ENCODE measurements at regions not wholly inside any gene's neighbourhood (a gene's known extent, or its start where the extent isn't known, plus 50 kb on each side); places are given as distances from the start of the nearest gene placed in this dataset.

DNA sequence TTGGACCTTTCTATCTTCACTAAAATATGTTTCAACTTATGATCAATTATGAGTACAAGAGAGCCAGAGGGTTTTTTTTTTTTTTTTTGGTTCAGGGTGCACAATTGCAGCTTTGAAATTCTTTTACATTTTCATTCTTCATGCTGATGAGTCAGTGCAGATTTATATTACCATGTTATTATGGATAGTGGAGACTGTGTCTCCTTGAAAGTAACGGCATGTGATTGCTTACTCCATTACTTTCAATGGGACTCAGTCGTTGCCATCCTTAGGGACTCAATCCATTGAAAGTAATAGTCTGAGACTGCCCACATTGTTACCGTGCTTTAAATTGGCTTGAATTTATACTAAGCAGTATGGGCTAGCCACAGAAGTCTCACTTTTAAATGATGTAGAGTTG lies 286.5 kb upstream of the FANCL start:
- Mint-ChIP-seq H3K27ac (no peak overlapping the region), H3K36me3 (no peaks in the 10 kb centered on the region), H3K9me3 (no peaks in the 10 kb centered on the region), H3K4me1 (no peaks in the 10 kb centered on the region), H3K27me3 (ENCODE audit: low read depth in 3 of 3) (peaks cover 0 to 1% (median 0%) of the 10 kb centered on the region in 3 donors), H3K4me3 (no peak overlapping the region)
- DNase-seq = no peak

DNA sequence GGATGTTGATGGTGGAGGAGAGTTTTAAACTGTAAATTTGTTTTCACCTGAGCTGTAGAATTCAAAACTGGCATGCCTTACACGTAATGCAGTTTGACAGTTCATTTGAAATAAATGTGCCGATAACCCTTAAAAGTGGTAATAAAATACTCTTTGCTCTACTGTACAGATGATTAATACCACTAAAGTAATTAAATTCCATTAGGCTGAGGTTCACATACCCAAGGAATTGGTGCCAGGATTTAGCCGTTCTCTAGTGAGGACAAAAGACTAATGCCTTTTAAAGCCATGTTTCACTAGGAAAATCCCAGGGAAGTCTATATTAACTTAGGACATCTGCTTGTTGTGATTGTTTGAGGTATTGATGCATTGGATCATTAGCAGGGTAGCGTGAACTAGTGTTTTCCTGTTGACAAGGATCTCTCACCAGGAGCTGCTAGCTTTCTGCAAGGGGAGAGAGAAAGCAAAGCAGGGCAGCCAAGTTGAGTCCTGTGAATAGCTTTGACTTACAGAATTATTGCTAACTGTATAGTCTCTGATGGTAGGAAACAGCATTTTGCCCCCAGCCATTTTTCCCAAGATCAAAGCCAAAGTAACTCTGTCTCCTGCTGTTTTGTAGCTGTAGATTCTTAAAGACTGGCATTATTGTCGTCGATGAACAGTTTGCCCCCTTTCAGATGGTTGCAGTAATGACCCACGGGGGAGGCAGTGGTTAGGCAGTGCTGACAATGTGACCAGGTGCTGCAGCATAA lies 280.9 kb upstream of the FANCL start:
- DNase-seq = no peak
- H3K36me3 Mint-ChIP-seq = no peaks in the 10 kb centered on the region
- no peaks in the 10 kb centered on the region for H3K9me3 Mint-ChIP-seq
- H3K4me3 Mint-ChIP-seq = no peak overlapping the region
- no peak overlapping the region for H3K27ac Mint-ChIP-seq
- H3K4me1 Mint-ChIP-seq = no peaks in the 10 kb centered on the region
- H3K27me3 Mint-ChIP-seq (ENCODE audit: low read depth in 3 of 3) = peaks cover 0 to 2% (median 1%) of the 10 kb centered on the region in 3 donors

DNA sequence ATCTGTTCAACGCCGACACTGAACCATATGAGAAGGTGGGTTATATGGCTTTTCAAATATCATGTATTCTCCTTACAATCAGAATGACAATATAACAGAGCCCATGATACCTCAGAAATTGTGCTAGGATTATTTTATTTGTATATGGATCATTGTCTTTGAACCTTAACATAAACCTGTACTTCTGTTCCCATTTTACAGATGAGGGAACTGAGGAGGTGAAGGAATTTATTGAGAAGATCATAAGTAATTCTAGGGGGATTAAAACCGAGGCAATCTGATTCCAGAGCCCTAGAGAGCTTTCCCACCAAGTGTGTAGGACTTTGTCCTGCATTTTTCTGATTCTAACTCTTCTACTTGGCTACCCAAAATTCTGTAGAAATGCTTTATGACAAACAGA lies 279.8 kb upstream of the FANCL start:
- Mint-ChIP-seq H3K27ac (no peak overlapping the region), H3K36me3 (no peaks in the 10 kb centered on the region), H3K4me1 (no peaks in the 10 kb centered on the region), H3K27me3 (ENCODE audit: low read depth in 3 of 3) (peaks cover 0 to 2% (median under 1%) of the 10 kb centered on the region in 3 donors), H3K9me3 (no peaks in the 10 kb centered on the region), H3K4me3 (no peak overlapping the region)
- no peak for DNase-seq

DNA sequence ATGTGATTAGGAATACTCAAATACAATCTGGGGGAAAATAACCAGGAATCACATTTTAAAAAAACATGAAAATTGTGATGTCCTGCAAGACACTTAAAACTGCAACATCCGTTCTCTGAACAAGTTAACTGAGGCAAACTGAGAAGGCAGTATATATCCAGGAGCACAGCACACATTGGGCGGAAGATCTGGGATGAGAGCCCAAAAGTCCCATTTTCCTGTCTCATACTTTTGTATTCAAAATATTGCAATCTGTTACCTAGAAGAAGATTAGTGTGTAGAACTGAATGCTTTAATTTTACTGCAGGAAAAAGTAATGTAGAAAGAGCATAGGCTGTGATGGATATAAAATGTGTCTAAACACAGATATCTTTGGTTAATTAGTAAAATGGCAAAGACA lies 276.8 kb upstream of the FANCL start:
- Mint-ChIP-seq H3K27ac (no peak overlapping the region), H3K9me3 (no peaks in the 10 kb centered on the region), H3K27me3 (ENCODE audit: low read depth in 3 of 3) (peaks cover 0 to 2% (median 0%) of the 10 kb centered on the region in 3 donors), H3K4me1 (no peaks in the 10 kb centered on the region), H3K36me3 (no peaks in the 10 kb centered on the region), H3K4me3 (no peak overlapping the region)
- no peak for DNase-seq

DNA sequence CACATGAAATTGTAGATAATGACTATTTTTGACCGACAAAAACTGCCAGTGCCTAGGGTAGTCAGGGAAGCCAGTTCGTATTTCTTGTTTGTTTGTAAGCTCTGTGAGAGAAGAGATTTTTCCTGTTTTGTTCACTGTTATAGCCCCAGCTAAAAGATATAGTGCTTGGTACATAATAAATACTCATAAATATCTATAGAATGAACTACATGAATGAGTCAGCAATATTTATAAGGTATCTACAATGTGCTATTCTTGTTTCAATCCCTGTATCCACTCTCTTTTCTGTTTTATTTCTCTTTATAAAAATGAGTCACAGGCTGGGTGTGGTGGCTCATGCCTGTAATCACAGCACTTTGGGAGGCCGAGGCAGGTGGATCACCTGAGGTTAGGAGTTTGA lies 275.6 kb upstream of the FANCL start:
- Mint-ChIP-seq H3K4me3 (no peak overlapping the region), H3K4me1 (no peaks in the 10 kb centered on the region), H3K36me3 (no peaks in the 10 kb centered on the region), H3K27me3 (ENCODE audit: low read depth in 3 of 3) (peaks cover 0 to 2% (median 0%) of the 10 kb centered on the region in 3 donors), H3K9me3 (no peaks in the 10 kb centered on the region), H3K27ac (no peak overlapping the region)
- no peak for DNase-seq

DNA sequence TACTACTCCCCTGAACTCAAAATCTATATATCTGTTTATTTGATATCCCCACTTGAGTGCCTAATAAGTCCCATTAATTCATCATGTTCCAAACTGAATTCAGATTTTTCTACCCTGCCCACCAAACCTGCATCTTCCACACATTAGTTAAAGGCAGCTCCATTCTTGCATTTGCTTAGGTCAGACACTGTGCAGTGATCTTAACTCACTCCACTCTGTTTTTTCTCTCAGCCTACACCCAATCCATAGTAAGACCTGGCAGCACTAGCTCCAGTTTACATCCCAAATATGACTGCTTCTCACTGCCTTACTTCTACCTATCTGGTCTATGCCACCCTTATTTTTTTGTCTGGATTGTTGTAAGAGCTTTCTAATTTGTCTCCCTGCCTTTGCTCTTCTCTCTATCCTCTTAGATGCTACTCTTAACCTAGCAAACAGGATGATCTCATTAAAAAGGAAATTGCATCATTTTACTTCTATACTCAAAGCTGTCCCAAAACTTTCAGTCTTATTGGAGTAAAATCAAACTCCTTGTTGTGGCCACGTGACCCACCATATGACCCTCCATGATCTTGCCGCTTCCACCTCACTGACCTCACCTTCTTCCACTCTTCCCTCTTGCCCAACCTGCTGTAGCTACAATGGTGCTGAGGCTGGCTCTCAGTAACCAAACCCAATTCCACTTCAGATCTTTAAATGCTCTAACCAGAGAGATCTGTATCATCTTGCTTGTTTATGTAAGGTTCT lies 274.9 kb upstream of the FANCL start:
- peaks cover 0 to 2% (median 0%) of the 10 kb centered on the region in 3 donors for H3K27me3 Mint-ChIP-seq (ENCODE audit: low read depth in 3 of 3)
- no peak overlapping the region for H3K27ac Mint-ChIP-seq
- H3K4me3 Mint-ChIP-seq = no peak overlapping the region
- H3K9me3 Mint-ChIP-seq = no peaks in the 10 kb centered on the region
- no peaks in the 10 kb centered on the region for H3K36me3 Mint-ChIP-seq
- H3K4me1 Mint-ChIP-seq = no peaks in the 10 kb centered on the region
- DNase-seq = no peak

DNA sequence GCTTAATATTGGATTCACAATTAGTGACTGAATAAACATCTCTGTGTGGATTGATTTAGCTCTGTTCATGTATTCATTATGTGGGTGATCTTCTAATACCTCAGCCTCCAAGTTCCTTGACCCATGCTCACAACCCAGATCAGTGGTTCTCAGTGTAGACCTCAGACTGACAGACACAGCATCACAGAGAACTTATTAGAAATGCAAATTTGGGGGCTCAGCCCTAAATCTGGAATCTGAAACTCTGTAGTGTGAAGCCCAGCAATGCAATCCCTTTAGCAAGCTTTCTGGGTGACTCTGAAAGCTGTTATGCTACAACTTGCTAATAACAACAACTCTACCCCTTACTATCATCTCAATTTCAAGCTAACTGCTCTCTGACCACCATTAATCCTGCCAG lies 273.1 kb upstream of the FANCL start:
- H3K27me3 Mint-ChIP-seq (ENCODE audit: low read depth in 3 of 3) = no peaks in the 10 kb centered on the region
- H3K36me3 Mint-ChIP-seq = no peaks in the 10 kb centered on the region
- H3K4me3 Mint-ChIP-seq = no peak overlapping the region
- DNase-seq = no peak
- no peak overlapping the region for H3K27ac Mint-ChIP-seq
- no peaks in the 10 kb centered on the region for H3K4me1 Mint-ChIP-seq
- peaks cover 0 to 2% (median 0%) of the 10 kb centered on the region in 6 donors for H3K9me3 Mint-ChIP-seq

DNA sequence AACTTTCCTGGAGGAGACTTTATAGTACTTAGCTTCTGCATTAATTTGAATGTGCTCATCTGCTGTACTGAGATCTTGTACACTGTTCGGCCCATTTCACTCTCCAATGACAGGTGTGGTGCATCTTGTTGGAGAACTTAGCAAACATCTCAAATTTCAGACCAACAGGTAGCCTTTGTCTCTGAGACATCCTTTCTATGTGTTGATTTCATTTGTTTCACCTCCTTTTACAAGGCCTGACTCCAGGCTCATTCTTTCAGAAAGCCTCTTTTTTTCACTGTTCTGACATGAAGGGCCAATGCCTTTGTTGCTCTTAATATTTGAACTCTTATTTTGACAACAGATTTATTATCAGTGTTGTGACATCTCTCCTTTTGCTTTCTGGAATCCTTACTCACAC lies 271.8 kb upstream of the FANCL start:
- H3K9me3 Mint-ChIP-seq = peaks cover 0 to 2% (median 0%) of the 10 kb centered on the region in 6 donors
- H3K27me3 Mint-ChIP-seq (ENCODE audit: low read depth in 3 of 3) = peaks cover 0 to 2% (median 0%) of the 10 kb centered on the region in 3 donors
- no peak overlapping the region for H3K4me3 Mint-ChIP-seq
- no peak overlapping the region for H3K27ac Mint-ChIP-seq
- no peaks in the 10 kb centered on the region for H3K4me1 Mint-ChIP-seq
- DNase-seq = no peak
- no peaks in the 10 kb centered on the region for H3K36me3 Mint-ChIP-seq

DNA sequence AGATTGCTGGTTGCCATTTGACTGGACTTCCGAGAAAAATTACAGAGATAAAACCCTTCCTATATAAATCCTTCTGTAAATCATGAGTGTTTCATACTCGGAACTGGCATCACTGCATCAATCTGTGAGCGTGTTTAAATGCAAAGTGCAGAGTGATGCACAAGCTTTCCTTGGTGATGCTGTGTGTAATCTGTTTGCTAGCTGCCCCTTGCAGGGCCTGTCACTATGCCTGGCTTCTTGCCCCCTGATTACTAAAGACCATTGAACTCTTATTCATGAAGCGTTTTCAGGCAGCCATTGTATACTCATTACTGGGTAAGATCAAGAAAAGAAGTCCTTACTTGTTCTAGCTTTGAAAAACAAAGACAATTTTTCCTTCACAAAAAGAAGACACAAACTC lies 266.9 kb upstream of the FANCL start:
- DNase-seq = no peak
- Mint-ChIP-seq H3K9me3 (peaks cover 0 to 2% (median 0%) of the 10 kb centered on the region in 6 donors), H3K27ac (no peak overlapping the region), H3K4me3 (no peak overlapping the region), H3K27me3 (ENCODE audit: low read depth in 3 of 3) (peaks cover 0 to 2% (median 2%) of the 10 kb centered on the region in 3 donors), H3K36me3 (no peaks in the 10 kb centered on the region), H3K4me1 (no peaks in the 10 kb centered on the region)

DNA sequence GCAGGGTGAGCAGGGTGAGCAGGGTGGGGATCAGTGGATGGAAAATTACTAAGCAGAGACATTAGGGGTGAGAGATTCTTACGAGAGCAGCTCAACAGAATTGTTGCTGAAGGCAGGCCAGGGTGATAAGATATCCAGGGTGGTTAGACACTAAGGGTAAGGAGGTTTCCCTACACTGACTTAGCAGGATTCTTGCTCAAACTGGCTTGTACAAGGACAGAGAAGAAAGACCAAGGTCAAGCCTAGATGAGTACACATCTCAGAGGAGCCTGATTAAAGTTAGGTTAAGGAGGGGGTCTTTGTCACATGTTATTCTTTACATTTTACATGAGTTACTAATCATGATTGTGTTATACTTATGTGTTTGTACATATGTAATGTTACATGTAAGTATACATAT lies 262.8 kb upstream of the FANCL start:
- Mint-ChIP-seq H3K4me3 (no peak overlapping the region), H3K4me1 (no peaks in the 10 kb centered on the region), H3K27me3 (ENCODE audit: low read depth in 3 of 3) (peaks cover 0 to 2% (median 2%) of the 10 kb centered on the region in 3 donors), H3K36me3 (no peaks in the 10 kb centered on the region), H3K27ac (no peak overlapping the region), H3K9me3 (peaks cover 0 to 3% (median 0%) of the 10 kb centered on the region in 6 donors)
- DNase-seq = no peak

DNA sequence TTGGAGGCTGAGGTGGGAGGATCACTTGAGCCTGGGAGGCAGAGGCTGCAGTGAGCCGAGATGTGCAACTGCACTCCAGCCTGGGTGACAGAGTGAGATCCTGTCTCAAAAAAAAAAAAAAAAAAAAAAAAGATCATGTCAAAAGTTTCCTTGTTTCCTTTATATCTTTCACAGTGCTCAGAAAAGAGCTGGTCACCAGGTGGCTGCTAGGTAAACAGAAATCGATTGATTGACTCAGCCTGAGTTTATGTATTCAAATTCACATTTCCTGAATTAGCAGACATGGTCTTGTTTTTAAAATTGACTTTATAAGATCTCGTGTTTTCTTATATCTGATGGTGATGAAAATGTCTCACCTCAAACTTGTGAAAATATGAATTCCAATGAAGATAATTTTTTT lies 261.8 kb upstream of the FANCL start:
- peaks cover 0 to 2% (median 0%) of the 10 kb centered on the region in 3 donors for H3K27me3 Mint-ChIP-seq (ENCODE audit: low read depth in 3 of 3)
- H3K36me3 Mint-ChIP-seq = no peaks in the 10 kb centered on the region
- H3K27ac Mint-ChIP-seq = no peak overlapping the region
- H3K4me3 Mint-ChIP-seq = no peak overlapping the region
- H3K4me1 Mint-ChIP-seq = no peaks in the 10 kb centered on the region
- DNase-seq = no peak
- H3K9me3 Mint-ChIP-seq = peaks cover 0 to 4% (median 0%) of the 10 kb centered on the region in 6 donors

DNA sequence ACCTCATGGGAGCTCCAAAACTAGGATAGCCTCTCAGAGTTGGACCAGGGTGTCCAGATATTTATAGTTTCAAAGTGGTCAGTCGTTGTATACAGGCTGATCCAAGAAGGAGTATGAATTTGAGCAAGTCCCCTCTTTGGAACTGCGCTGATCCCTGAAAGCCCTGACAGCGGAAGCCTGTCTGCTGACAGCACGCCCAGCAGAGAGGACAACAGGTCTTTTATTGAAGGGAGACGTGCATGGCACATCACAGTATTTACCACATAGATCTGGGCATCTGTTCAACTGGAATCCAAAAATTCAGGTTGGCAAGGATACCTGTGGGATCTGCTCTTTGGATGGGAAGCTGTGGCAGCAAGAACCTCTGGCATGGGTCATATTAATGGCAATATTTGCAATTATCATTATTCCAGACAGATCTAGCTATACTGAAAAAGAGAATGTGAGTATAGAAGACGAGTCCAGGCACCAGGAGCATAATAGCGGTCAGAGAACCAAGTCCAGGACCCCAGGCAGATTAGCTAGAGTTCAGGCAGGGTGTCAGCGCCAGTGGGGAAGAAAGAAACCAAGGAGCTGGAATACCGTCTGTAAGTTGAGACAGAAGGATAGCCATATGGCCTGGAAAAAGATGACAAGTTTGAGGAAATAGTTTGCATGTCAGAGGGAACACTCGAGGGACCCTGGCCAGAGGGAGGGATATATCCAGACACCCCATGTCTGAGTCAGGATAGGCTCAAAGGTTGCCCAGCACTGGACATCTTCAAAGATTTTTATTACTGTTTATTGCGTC lies 260.4 kb upstream of the FANCL start:
- Mint-ChIP-seq H3K36me3 (no peaks in the 10 kb centered on the region), H3K27me3 (ENCODE audit: low read depth in 3 of 3) (peaks cover 0 to 5% (median 3%) of the 10 kb centered on the region in 3 donors), H3K27ac (no peak overlapping the region), H3K4me3 (no peak overlapping the region), H3K9me3 (peaks cover 0 to 4% (median 0%) of the 10 kb centered on the region in 6 donors), H3K4me1 (no peaks in the 10 kb centered on the region)
- DNase-seq = no peak

DNA sequence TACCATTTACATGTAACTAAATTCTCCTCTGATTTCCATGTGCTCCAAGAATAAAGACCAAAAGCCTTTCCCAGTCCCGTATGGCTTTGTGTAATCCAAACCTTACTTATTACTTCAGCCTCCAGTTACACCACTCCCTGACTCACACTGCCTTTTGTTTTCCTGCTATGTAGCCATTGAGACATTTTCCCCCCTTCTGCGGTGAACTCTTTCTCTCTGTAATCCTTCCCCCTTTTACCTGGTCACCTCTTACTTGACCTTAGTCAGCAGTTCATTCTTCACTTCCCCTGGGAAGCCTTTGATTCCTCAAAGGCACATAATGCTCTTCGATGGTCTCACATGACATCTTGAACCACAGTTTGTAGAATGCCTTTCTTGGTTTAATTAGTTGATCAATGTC lies 256.0 kb upstream of the FANCL start:
- no peaks in the 10 kb centered on the region for H3K4me1 Mint-ChIP-seq
- no peak for DNase-seq
- no peak overlapping the region for H3K4me3 Mint-ChIP-seq
- no peak overlapping the region for H3K27ac Mint-ChIP-seq
- peaks cover 0 to 6% (median 0%) of the 10 kb centered on the region in 6 donors for H3K9me3 Mint-ChIP-seq
- no peaks in the 10 kb centered on the region for H3K36me3 Mint-ChIP-seq
- peaks cover 0 to 3% (median 3%) of the 10 kb centered on the region in 3 donors for H3K27me3 Mint-ChIP-seq (ENCODE audit: low read depth in 3 of 3)

DNA sequence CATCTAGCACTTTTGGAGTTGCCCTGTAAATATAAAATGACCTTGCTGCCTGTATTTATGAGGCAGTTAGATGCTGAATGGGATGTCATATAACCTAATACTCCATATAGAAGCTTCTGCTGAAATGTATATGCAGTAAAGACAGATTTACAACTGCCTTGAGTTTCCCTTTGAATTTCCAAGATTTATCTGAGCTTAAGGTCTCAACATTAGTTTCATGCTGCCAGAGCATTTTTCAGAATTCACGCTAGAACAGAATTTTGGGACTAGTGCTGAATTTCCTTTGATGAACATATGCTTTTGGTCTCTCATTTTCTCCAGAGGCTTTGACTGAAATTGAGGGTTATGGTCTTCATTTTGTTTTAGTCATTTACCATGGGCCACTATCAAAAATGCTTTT lies 254.7 kb upstream of the FANCL start:
- H3K4me3 Mint-ChIP-seq = no peak overlapping the region
- peaks cover 0 to 9% (median 0%) of the 10 kb centered on the region in 6 donors for H3K9me3 Mint-ChIP-seq
- no peaks in the 10 kb centered on the region for H3K4me1 Mint-ChIP-seq
- DNase-seq = no peak
- no peak overlapping the region for H3K27ac Mint-ChIP-seq
- H3K36me3 Mint-ChIP-seq = no peaks in the 10 kb centered on the region
- peaks cover under 1 to 3% (median 3%) of the 10 kb centered on the region in 3 donors for H3K27me3 Mint-ChIP-seq (ENCODE audit: low read depth in 3 of 3)

Measured in immature natural killer cell (primary cell).